ENCODE measurements at regions not wholly inside any gene's neighbourhood (a gene's known extent, or its start where the extent isn't known, plus 50 kb on each side); places are given as distances from the start of the nearest gene placed in this dataset.

GRCh38 chr13:44735806-44736205, 159.7 kb upstream of the TSC22D1 start:
- no peak overlapping the region for H2AK5ac ChIP-seq (ENCODE audit: low read depth, low read length)
- no peak overlapping the region for H2BK20ac ChIP-seq (ENCODE audit: low read length)
- CTCF ChIA-PET (ENCODE audit: partially characterized antibody) = interaction anchor here (1.8 kb wide), 1 partner anchor 22 kb away, joined by 5 read pairs; no protein-coding TSS in a partner anchor
- H3K79me2 ChIP-seq (ENCODE audit: control insufficient read depth in 1 of 2, insufficient read depth in 2 of 2, low read length in 2 of 2) = no peaks in the 10 kb centered on the region
- no peak overlapping the region for H2BK120ac ChIP-seq (replicated peaks; ENCODE audit: low read depth, low read length)
- no peak overlapping the region for H3K4ac ChIP-seq (replicated peaks; ENCODE audit: insufficient read length, low read depth, low read length)
- H3K9me3 ChIP-seq (ENCODE audit: insufficient read depth in 2 of 2, low read depth in 1 of 2, low read length in 1 of 2) = no peaks in the 10 kb centered on the region
- WGBS, 2 experiments (ENCODE audit: extremely low coverage in 1 of 2, insufficient coverage in 1 of 2, insufficient read length in 1 of 2, insufficient replicate concordance in 2 of 2, low coverage in 1 of 2, low lambda C conversion rate in 2 of 2, missing lambda C conversion rate in 1 of 2) = 92% methylated on average over 4 of the region's 4 CpGs; no CpG with 5 or more reads in 1 of the 2 experiments
- H3K9ac ChIP-seq (replicated peaks in 1 of 4; ENCODE audit: extremely low read depth in 1 of 4, low read depth in 3 of 4, low read length in 3 of 4) = no peak overlapping the region
- H3K27ac ChIP-seq (ENCODE audit: low read depth, low read length) = no peak overlapping the region
- H3K36me3 ChIP-seq (ENCODE audit: control insufficient read depth in 2 of 4, insufficient read depth in 4 of 4, low read length in 3 of 4) = no peaks in the 10 kb centered on the region
- H3K23ac ChIP-seq (ENCODE audit: insufficient read length) = no peak overlapping the region
- no peak overlapping the region for H3K14ac ChIP-seq (ENCODE audit: insufficient read length)
- no peak overlapping the region for H3K4me3 ChIP-seq (ENCODE audit: extremely low read depth in 1 of 4, insufficient read depth in 2 of 4, low read depth in 3 of 4, low read length in 4 of 4)
- no peaks in the 10 kb centered on the region for H4K20me1 ChIP-seq (replicated peaks in 1 of 2; ENCODE audit: control insufficient read depth in 1 of 2, insufficient read depth in 2 of 2, low read length in 2 of 2)
- no peak for FAIRE-seq
- H2BK12ac ChIP-seq (ENCODE audit: low read depth, low read length) = no peak overlapping the region
- DNase-seq (ENCODE audit: low read depth in 1 of 2, low spot score in 2 of 2) = no peak
- H3K18ac ChIP-seq (ENCODE audit: extremely low read depth, low read length) = no peak overlapping the region
- H3K79me1 ChIP-seq (ENCODE audit: low read depth, low read length) = no peaks in the 10 kb centered on the region
- no peak overlapping the region for H2BK15ac ChIP-seq (ENCODE audit: low read length)
- H3K4me1 ChIP-seq (replicated peaks in 1 of 4; ENCODE audit: control insufficient read depth in 3 of 4, insufficient read depth in 4 of 4, low read length in 3 of 4) = peaks cover 0 to 5% (median 0%) of the 10 kb centered on the region in 4 experiments; a peak in 1 of 7 replicates
- no peaks in the 10 kb centered on the region for H3K27me3 ChIP-seq (replicated peaks in 1 of 4; ENCODE audit: control insufficient read depth in 3 of 4, extremely low read depth in 1 of 4, insufficient read depth in 3 of 4, low read length in 3 of 4)
- POLR2A ChIA-PET (ENCODE audit: partially characterized antibody) = no interaction called here
- no peak overlapping the region for H4K5ac ChIP-seq (ENCODE audit: insufficient read length, low read depth, low read length)
- H2AFZ ChIP-seq (ENCODE audit: low read length) = no peak overlapping the region
- H3K4me2 ChIP-seq (ENCODE audit: insufficient read depth in 1 of 2, low read depth in 2 of 2, low read length in 2 of 2) = no peak overlapping the region
- no peak overlapping the region for H4K8ac ChIP-seq (ENCODE audit: extremely low read depth, insufficient read depth, low read length)
- H3K56ac ChIP-seq (replicated peaks; ENCODE audit: insufficient read length, low read depth, low read length) = no peak overlapping the region
- TF ChIP-seq BCL11A (IDR thresholded peaks at IDR 0.05; ENCODE audit: low read depth in 2 of 2, low read length in 2 of 2) (no peak), JUND (IDR thresholded peaks at IDR 0.05; ENCODE audit: low read length) (no peak), ZNF274 (IDR thresholded peaks at IDR 0.05; ENCODE audit: borderline replicate concordance, extremely low read depth, low read length) (no peak), RXRA (IDR thresholded peaks at IDR 0.05; ENCODE audit: insufficient read depth, low read depth, low read length) (no peak), MAX (IDR thresholded peaks at IDR 0.05) (no peak), SIN3A (conservative IDR thresholded peaks at IDR 0.05 in 1 of 2, IDR thresholded peaks at IDR 0.05 in 1 of 2; ENCODE audit: low read depth in 1 of 2, low read length in 2 of 2) (no peak), RBBP5 (IDR thresholded peaks at IDR 0.05; ENCODE audit: borderline replicate concordance, low read depth, low read length) (no peak), BRCA1 (IDR thresholded peaks at IDR 0.05; ENCODE audit: low read depth, low read length) (no peak), EZH2 (IDR thresholded peaks at IDR 0.05; ENCODE audit: low read depth, low read length, severe bottlenecking) (no peak), TAF1 (IDR thresholded peaks at IDR 0.05; ENCODE audit: low read depth, low read length) (no peak), CREB1 (IDR thresholded peaks at IDR 0.05) (no peak), HDAC6 (IDR thresholded peaks at IDR 0.05; ENCODE audit: low read depth, low read length) (no peak), TEAD4 (IDR thresholded peaks at IDR 0.05; ENCODE audit: low read depth, low read length) (no peak), GTF2F1 (IDR thresholded peaks at IDR 0.05; ENCODE audit: borderline replicate concordance, low read depth, low read length) (no peak)
- no peaks in the 10 kb centered on the region for H3K23me2 ChIP-seq (ENCODE audit: low read depth, low read length)
- H4K91ac ChIP-seq (replicated peaks; ENCODE audit: insufficient read length, low read length) = no peak overlapping the region
- H2BK5ac ChIP-seq (ENCODE audit: low read depth, low read length) = no peak overlapping the region
